Astrocyte of the cerebellum (primary cell): ENCODE measurements at regions not wholly inside any gene's neighbourhood (a gene's known extent, or its start where the extent isn't known, plus 50 kb on each side); places are given as distances from the start of the nearest gene placed in this dataset.

Experiments used
- DNase-seq: peaks from one replicate; pipeline ENCODE4 v3.0.0-alpha.2; 2011; ENCODE audit warnings: low read depth
- H3K4me3 ChIP-seq: 2 replicates; pipeline ENCODE4 v1.5.1; 2011; ENCODE audit warnings: mild to moderate bottlenecking, low read depth, low read length, moderate library complexity
- CTCF ChIP-seq: IDR thresholded peaks from 2 replicates; pipeline ENCODE4 v1.5.1; 2012; ENCODE audit warnings: low read length, low read depth, moderate library complexity, mild to moderate bottlenecking; ENCODE audit errors: missing control alignments
- in situ Hi-C: cut with HindIII; loops from 2 replicates; pipeline ENCODE4 v1.10.0; 2017; ENCODE audit warnings: low sequenced_read_pairs

GRCh38 chr4:173919196-173919595 is 364.3 kb downstream of the FBXO8 start:
- peak; percentile 41 for DNase-seq
- in situ Hi-C loops = no loop called here
- TF ChIP-seq CTCF = no peak
- no peak overlapping the region for H3K4me3 ChIP-seq

- no peak for TF ChIP-seq CTCF
- peak; percentile 28 for DNase-seq
- no peak overlapping the region for H3K4me3 ChIP-seq
- in situ Hi-C loops = no loop called here
These were observed 366.1 kb downstream of the FBXO8 start for GRCh38 chr4:173917255-173917960.

GRCh38 chr4:173913496-173913895 is 370.0 kb downstream of the FBXO8 start:
- no peak for TF ChIP-seq CTCF
- H3K4me3 ChIP-seq = no peak overlapping the region
- in situ Hi-C loops = no loop called here

GRCh38 chr4:173912384-173912783 is 371.1 kb downstream of the FBXO8 start:
- DNase-seq = no peak
- no peak for TF ChIP-seq CTCF
- H3K4me3 ChIP-seq = no peak overlapping the region
- in situ Hi-C loops = no loop called here

More at GRCh38 chr4:173913496-173913895, 370.0 kb downstream of the FBXO8 start:
- DNase-seq = no peak

- no peak for TF ChIP-seq CTCF
- H3K4me3 ChIP-seq = no peak overlapping the region
- DNase-seq = no peak
- in situ Hi-C loops = no loop called here
These were observed 372.6 kb downstream of the FBXO8 start for GRCh38 chr4:173910891-173911290.

- TF ChIP-seq CTCF = no peak
- no peak overlapping the region for H3K4me3 ChIP-seq
- DNase-seq = no peak
- in situ Hi-C loops = no loop called here
These were observed 374.2 kb downstream of the FBXO8 start for GRCh38 chr4:173909294-173909693.

GRCh38 chr4:173899813-173900212 is 369.8 kb upstream of the HAND2 start:
- TF ChIP-seq CTCF = no peak
- no peak for DNase-seq
- H3K4me3 ChIP-seq = no peak overlapping the region
- in situ Hi-C loops = no loop called here
